ENCODE measurements at regions not wholly inside any gene's neighbourhood (a gene's known extent, or its start where the extent isn't known, plus 50 kb on each side); places are given as distances from the start of the nearest gene placed in this dataset.

DNA sequence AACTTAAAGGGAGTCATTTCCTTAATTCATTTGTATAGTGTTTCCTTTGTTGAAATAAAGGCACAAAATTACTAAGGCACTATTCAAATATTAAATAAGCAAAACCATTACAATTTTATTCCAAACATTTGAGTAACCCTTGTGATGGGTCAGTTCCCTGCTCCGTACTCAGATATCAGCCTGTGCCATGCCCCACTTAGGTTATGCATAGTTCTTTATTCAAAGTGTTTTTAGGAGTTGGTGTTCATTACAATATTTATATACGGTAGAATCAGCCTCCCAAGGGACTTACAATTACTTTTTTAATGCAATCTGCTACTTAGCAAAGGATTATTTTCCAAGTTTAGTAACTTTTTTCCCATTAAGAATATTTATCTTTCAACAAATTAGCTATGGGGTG lies 119.3 kb upstream of the SEMA3D start:
- TF ChIP-seq POLR2AphosphoS5 (IDR thresholded peaks at IDR 0.05), result no peak
- no peak for TF ChIP-seq POLR2A (IDR thresholded peaks at IDR 0.05)
